Suprapubic skin (tissue), 4 donors: ENCODE measurements at regions not wholly inside any gene's neighbourhood (a gene's known extent, or its start where the extent isn't known, plus 50 kb on each side); places are given as distances from the start of the nearest gene placed in this dataset.

ENCODE experiments used
- DNase-seq, 2 donors: peaks; one replicate each; pipeline ENCODE4 v3.0.0-alpha.2; 2019; ENCODE audit warnings: low spot score in 2 of 2
- H3K27ac ChIP-seq: fragments of 200-600 bp; sonication (generic); one replicate; pipeline ENCODE4 v1.5.1; 2019
- H3K27me3 ChIP-seq: fragments of 200-600 bp; sonication (generic); one replicate; pipeline ENCODE4 v1.5.1; 2019
- H3K36me3 ChIP-seq: fragments of 200-600 bp; sonication (generic); one replicate; pipeline ENCODE4 v1.5.1; 2019
- H3K4me1 ChIP-seq: fragments of 200-600 bp; sonication (generic); one replicate; pipeline ENCODE4 v1.5.1; 2019
- H3K4me3 ChIP-seq: fragments of 200-600 bp; sonication (generic); one replicate; pipeline ENCODE4 v1.5.1; 2019; ENCODE audit warnings: mild to moderate bottlenecking
- H3K9me3 ChIP-seq: fragments of 200-600 bp; sonication (generic); one replicate; pipeline ENCODE4 v1.5.1; 2019
- EP300 ChIP-seq: sonication (generic); formaldehyde crosslinking; IDR thresholded peaks from one replicate; pipeline ENCODE4 v1.6.1; 2017; ENCODE audit warnings: antibody characterized with exemption
- POLR2A ChIP-seq, 2 donors: fragments of 450-650 bp; IDR thresholded peaks; one replicate each; pipeline ENCODE4 v1.6.1; 2017; ENCODE audit warnings: antibody characterized with exemption in 2 of 2, mild to moderate bottlenecking in 2 of 2, moderate library complexity in 2 of 2
- POLR2AphosphoS5 ChIP-seq, 3 donors: sonication (generic); formaldehyde crosslinking; IDR thresholded peaks; one replicate each; pipeline ENCODE4 v1.6.1; 2017; ENCODE audit warnings: antibody characterized with exemption in 3 of 3
- WGBS: methylation state at CpG from one replicate; pipeline ENCODE4 v1.1.5; 2018; 5-methylcytosine and 5-hydroxymethylcytosine counted together
- TF ChIP-seq, protein P1 (sequence below), 2 donors: fragments of 200-600 bp in 1 of 2; fragments of 450-650 bp in 1 of 2; sonication (generic) in 1 of 2; IDR thresholded peaks; one replicate each; pipeline ENCODE4 v1.5.1; 2016 to 2019; ENCODE audit warnings: antibody characterized with exemption in 2 of 2, mild to moderate bottlenecking in 1 of 2, moderate library complexity in 1 of 2

DNA sequence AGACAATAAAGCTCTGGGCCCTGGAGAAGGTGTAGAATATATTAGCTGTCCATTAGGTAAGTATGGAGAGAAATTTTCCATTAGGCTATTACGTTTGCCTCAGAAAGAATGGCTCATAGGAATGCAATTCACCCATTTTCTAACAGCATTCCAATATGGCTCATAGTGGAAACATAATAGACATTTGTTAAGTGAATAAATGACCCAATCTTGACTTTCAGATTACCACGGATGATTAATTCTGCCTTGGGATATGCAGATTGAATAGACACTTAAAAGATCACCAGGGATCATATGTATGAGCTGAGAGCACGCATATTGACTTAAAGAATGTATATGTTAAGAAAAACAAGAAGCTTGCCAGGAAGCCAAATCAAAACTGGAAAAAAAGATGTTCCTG lies 209.1 kb upstream of the CDYL start:
- Histone ChIP-seq H3K4me1 (no peaks in the 10 kb centered on the region), H3K27ac (no peak overlapping the region), H3K9me3 (peaks cover 3% of the 10 kb centered on the region), H3K4me3 (no peak overlapping the region), H3K36me3 (no peaks in the 10 kb centered on the region), H3K27me3 (no peaks in the 10 kb centered on the region)
- WGBS, result 74% methylated on average over 3 of the region's 3 CpGs
- no peak for DNase-seq
- TF ChIP-seq POLR2AphosphoS5 (IDR thresholded peaks at IDR 0.05) (no peak), EP300 (no peak), POLR2A (IDR thresholded peaks at IDR 0.05) (no peak)
- TF ChIP-seq, protein P1, sequence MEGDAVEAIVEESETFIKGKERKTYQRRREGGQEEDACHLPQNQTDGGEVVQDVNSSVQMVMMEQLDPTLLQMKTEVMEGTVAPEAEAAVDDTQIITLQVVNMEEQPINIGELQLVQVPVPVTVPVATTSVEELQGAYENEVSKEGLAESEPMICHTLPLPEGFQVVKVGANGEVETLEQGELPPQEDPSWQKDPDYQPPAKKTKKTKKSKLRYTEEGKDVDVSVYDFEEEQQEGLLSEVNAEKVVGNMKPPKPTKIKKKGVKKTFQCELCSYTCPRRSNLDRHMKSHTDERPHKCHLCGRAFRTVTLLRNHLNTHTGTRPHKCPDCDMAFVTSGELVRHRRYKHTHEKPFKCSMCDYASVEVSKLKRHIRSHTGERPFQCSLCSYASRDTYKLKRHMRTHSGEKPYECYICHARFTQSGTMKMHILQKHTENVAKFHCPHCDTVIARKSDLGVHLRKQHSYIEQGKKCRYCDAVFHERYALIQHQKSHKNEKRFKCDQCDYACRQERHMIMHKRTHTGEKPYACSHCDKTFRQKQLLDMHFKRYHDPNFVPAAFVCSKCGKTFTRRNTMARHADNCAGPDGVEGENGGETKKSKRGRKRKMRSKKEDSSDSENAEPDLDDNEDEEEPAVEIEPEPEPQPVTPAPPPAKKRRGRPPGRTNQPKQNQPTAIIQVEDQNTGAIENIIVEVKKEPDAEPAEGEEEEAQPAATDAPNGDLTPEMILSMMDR (IDR thresholded peaks at IDR 0.05), result no peak

DNA sequence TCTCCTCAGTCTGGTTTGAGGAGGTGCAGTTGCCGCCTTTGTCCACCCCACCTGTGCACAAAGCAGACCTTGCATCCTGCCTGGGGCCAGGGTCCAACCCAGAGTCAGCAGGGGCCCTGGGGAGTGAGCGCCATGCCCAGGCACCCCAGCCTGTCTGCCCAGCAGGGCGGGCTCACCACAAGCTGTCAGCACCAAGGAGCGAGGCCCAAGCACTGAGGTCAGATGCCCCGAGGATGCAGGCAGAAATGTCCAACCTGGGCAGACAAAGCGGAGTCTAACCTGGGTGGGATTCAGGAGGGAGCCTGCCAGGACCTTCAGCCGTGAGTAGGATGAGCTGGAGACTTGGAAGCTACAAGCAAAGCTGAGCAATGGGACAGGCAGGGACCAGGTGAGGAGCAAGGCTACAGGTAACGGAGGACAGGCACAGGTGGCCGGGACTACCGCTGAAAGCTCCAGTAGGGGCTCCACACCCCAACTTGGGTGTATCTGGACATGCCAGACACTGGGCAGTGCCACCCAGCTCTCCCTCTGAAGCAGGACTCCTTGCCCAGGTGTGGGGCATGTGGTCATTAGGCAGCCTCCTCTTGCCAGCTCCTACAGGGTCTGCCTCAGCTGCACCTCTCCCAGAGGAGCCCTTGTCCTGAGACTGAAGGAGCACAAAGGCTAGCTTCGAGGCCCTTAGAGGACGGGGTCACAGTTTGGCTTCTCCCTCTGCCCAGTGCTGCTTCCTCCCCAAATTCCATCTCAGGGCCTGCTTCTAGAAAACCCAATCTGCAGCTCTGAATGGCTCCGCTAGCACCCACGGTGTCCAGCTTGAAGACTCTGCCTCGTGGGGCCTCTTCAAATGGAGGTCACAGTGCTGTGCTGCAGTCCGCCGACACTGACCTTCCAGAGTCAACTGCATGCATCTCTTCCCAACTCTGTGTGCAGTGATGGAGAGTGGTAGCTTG lies 210.6 kb upstream of the CDYL start:
- WGBS, result 94% methylated on average over 11 of the region's 17 CpGs
- Histone ChIP-seq H3K27me3 (no peaks in the 10 kb centered on the region), H3K36me3 (no peaks in the 10 kb centered on the region), H3K27ac (no peak overlapping the region), H3K4me1 (no peaks in the 10 kb centered on the region), H3K4me3 (no peak overlapping the region), H3K9me3 (no peaks in the 10 kb centered on the region)
- no peak for DNase-seq
- no peak for TF ChIP-seq POLR2AphosphoS5 (IDR thresholded peaks at IDR 0.05)
- no peak for TF ChIP-seq EP300
- TF ChIP-seq POLR2A (IDR thresholded peaks at IDR 0.05), result no peak
- TF ChIP-seq, protein P1 (IDR thresholded peaks at IDR 0.05), result no peak

DNA sequence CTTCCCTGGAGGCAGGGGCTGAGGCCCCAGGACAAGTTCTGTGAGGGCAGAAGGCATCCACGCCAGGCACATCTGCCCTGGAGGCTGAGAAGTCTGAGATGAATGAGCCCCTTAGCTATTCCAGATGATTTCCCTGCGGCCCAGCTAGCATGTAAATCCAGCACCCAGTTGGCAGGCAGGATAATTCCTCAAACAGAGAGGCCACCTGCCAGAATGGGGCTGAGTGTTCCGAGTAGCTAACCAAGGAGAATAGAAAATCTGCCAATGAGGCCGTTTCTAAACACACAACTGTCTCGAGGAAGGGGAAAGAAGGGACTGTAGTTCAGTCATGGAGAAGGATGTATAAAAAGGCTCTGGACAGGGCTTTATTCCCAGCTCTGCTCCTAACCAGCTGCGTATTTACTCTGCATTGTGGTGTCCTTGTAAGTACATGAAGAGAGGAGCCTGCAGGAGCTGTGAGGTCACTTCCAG lies 211.4 kb upstream of the CDYL start:
- Histone ChIP-seq H3K27ac (no peak overlapping the region), H3K9me3 (no peaks in the 10 kb centered on the region), H3K4me1 (no peaks in the 10 kb centered on the region), H3K4me3 (no peak overlapping the region), H3K27me3 (no peaks in the 10 kb centered on the region), H3K36me3 (no peaks in the 10 kb centered on the region)
- 58% methylated on average over 6 of the region's 6 CpGs for WGBS
- TF ChIP-seq, protein P1 (IDR thresholded peaks at IDR 0.05), result no peak
- TF ChIP-seq EP300, result no peak
- TF ChIP-seq POLR2A (IDR thresholded peaks at IDR 0.05), result no peak
- TF ChIP-seq POLR2AphosphoS5 (IDR thresholded peaks at IDR 0.05), result no peak
- no peak for DNase-seq

DNA sequence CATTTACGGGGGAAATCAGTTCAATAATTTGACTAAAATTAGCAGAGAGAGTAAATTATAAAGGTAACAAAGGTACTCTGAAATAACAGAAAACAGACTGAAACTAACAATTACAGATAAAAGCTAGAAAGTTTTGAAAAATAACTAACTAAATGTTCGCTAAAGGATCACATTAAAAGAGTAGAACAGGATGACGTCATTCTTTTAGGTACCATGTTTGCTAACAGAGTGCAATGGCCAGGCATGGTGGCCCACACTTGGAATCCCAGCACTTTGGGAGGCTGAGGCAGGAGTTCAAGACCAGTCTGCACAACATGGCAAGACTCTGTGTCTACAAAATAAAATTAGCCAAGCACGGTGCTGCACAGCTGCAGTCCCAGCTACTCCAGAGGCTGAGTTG lies 212.3 kb upstream of the CDYL start:
- no peaks in the 10 kb centered on the region for H3K36me3 ChIP-seq
- no peaks in the 10 kb centered on the region for H3K27me3 ChIP-seq
- no peak overlapping the region for H3K27ac ChIP-seq
- H3K4me3 ChIP-seq, result no peak overlapping the region
- no peaks in the 10 kb centered on the region for H3K9me3 ChIP-seq
- TF ChIP-seq EP300 (no peak), POLR2A (IDR thresholded peaks at IDR 0.05) (no peak)
- WGBS, result 62% methylated on average over 4 of the region's 4 CpGs
- DNase-seq, result no peak
- no peaks in the 10 kb centered on the region for H3K4me1 ChIP-seq

DNA sequence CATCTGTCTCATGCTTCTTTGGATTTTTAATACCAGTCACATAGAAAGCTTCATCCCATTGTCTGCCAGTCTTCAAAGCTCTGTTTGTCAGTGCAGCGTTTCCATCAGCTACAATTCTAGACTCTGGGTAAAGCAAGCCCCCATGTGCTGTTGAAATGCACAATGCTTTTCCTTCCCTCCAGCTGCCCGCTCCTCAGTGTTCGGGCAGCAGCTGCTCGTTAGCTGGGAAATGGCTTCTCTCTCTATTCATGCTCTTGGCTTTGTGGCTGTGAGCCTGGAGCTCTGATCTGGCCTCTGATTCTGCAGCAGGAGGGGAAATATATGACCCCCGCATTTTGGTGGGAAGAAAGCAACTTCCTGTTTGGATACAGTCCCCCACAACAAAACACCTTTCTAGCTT lies 213.0 kb upstream of the CDYL start:
- no peaks in the 10 kb centered on the region for H3K27me3 ChIP-seq
- no peak for TF ChIP-seq POLR2A (IDR thresholded peaks at IDR 0.05)
- TF ChIP-seq EP300, result no peak
- TF ChIP-seq, protein P1 (IDR thresholded peaks at IDR 0.05), result no peak
- no peak for TF ChIP-seq POLR2AphosphoS5 (IDR thresholded peaks at IDR 0.05)
- no peak overlapping the region for H3K4me3 ChIP-seq
- 62% methylated on average over 5 of the region's 5 CpGs for WGBS
- no peaks in the 10 kb centered on the region for H3K9me3 ChIP-seq
- no peak for DNase-seq
- H3K4me1 ChIP-seq, result no peaks in the 10 kb centered on the region
- H3K36me3 ChIP-seq, result no peaks in the 10 kb centered on the region
- H3K27ac ChIP-seq, result no peak overlapping the region
